GM23338 (cell line): ENCODE measurements at regions not wholly inside any gene's neighbourhood (a gene's known extent, or its start where the extent isn't known, plus 50 kb on each side); places are given as distances from the start of the nearest gene placed in this dataset.

Experiments
- ATAC-seq: fragments of 200-7000 bp; cut with Tn5 transposase; 3 replicates; pipeline ENCODE4 v1.9.1; 2020
- DNase-seq: peaks from one replicate; pipeline ENCODE4 v3.0.0-alpha.2; 2015; ENCODE audit warnings: low spot score
- H2AFZ ChIP-seq: fragments of 200-600 bp; sonication (generic); 2 replicates; pipeline ENCODE4 v1.8.0; 2016; ENCODE audit warnings: antibody characterized with exemption, mild to moderate bottlenecking, moderate library complexity
- H3F3A ChIP-seq: fragments of 200-600 bp; sonication (generic); replicated peaks from 2 replicates; pipeline ENCODE4 v1.8.0; 2017; ENCODE audit warnings: antibody characterized with exemption, mixed run types, low read depth
- H3K27ac ChIP-seq: fragments of 200-600 bp; sonication (generic); 2 replicates; pipeline ENCODE4 v1.6.1; 2016; ENCODE audit warnings: low read depth
- H3K27me3 ChIP-seq: fragments of 200-600 bp; sonication (generic); 2 replicates; pipeline ENCODE4 v1.8.0; 2016; ENCODE audit warnings: mild to moderate bottlenecking, mixed run types, moderate library complexity; ENCODE audit not compliant: insufficient read depth
- H3K36me3 ChIP-seq: fragments of 200-600 bp; sonication (generic); 2 replicates; pipeline ENCODE4 v1.8.0; 2016; ENCODE audit warnings: mild to moderate bottlenecking; ENCODE audit not compliant: insufficient read depth
- H3K4me1 ChIP-seq: fragments of 200-600 bp; sonication (generic); 2 replicates; pipeline ENCODE4 v1.8.0; 2016; ENCODE audit warnings: mild to moderate bottlenecking, moderate library complexity; ENCODE audit not compliant: insufficient read depth
- H3K4me2 ChIP-seq: fragments of 200-600 bp; sonication (generic); 2 replicates; pipeline ENCODE4 v1.7.1; 2017; ENCODE audit warnings: mixed run types
- H3K4me3 ChIP-seq: fragments of 200-600 bp; sonication (generic); 2 replicates; pipeline ENCODE4 v1.6.1; 2016; ENCODE audit warnings: mixed run types
- H3K79me2 ChIP-seq: fragments of 200-600 bp; sonication (generic); replicated peaks from 2 replicates; pipeline ENCODE4 v1.8.0; 2017; ENCODE audit warnings: mild to moderate bottlenecking; ENCODE audit not compliant: insufficient read depth
- H3K9me2 ChIP-seq: fragments of 200-600 bp; sonication (generic); 2 replicates; pipeline ENCODE4 v1.8.0; 2017; ENCODE audit not compliant: insufficient read depth
- H4K20me1 ChIP-seq: fragments of 200-600 bp; sonication (generic); replicated peaks from 2 replicates; pipeline ENCODE4 v1.8.0; 2017; ENCODE audit warnings: mild to moderate bottlenecking; ENCODE audit not compliant: insufficient read depth
- H3K27ac Mint-ChIP-seq: 2 replicates; pipeline ENCODE4 v1.8.0; 2020; ENCODE audit warnings: inconsistent platforms, mild to moderate bottlenecking, moderate library complexity, mixed read lengths
- H3K27me3 Mint-ChIP-seq: 3 replicates; pipeline ENCODE4 v1.8.0; 2022; ENCODE audit warnings: low read depth, mild to moderate bottlenecking, moderate library complexity, mixed read lengths, inconsistent platforms; ENCODE audit not compliant: insufficient read depth, poor library complexity
- H3K36me3 Mint-ChIP-seq: 3 replicates; pipeline ENCODE4 v1.8.0; 2021; ENCODE audit warnings: low read depth, mild to moderate bottlenecking, inconsistent platforms, moderate library complexity, mixed read lengths
- H3K4me1 Mint-ChIP-seq: 3 replicates; pipeline ENCODE4 v1.8.0; 2020; ENCODE audit warnings: mild to moderate bottlenecking, inconsistent platforms, mixed read lengths
- H3K4me3 Mint-ChIP-seq: 3 replicates; pipeline ENCODE4 v1.8.0; 2021; ENCODE audit warnings: moderate library complexity, mild to moderate bottlenecking, inconsistent platforms, mixed read lengths
- H3K9me3 Mint-ChIP-seq: 3 replicates; pipeline ENCODE4 v1.8.0; 2020; ENCODE audit warnings: moderate library complexity, mild to moderate bottlenecking, inconsistent platforms, mixed read lengths
- CREB1 ChIP-seq: fragments of 250-450 bp; sonication (Bioruptor Pico); IDR thresholded peaks from 2 replicates; pipeline ENCODE4 v1.5.0; 2020; ENCODE audit warnings: low read depth, mild to moderate bottlenecking, moderate library complexity
- EZH2phosphoT487 ChIP-seq: fragments of 200-600 bp; sonication (generic); IDR thresholded peaks from one replicate; pipeline ENCODE4 v1.8.1; 2018; ENCODE audit warnings: antibody characterized with exemption; ENCODE audit not compliant: unreplicated experiment
- JUNB ChIP-seq: IDR thresholded peaks from one replicate; pipeline ENCODE4 v1.6.1; 2016; ENCODE audit warnings: antibody characterized with exemption; ENCODE audit not compliant: unreplicated experiment
- NANOG ChIP-seq: IDR thresholded peaks from 2 replicates; pipeline ENCODE4 v1.6.1; 2016; ENCODE audit warnings: antibody characterized with exemption, borderline replicate concordance
- POLR2AphosphoS5 ChIP-seq: IDR thresholded peaks from 2 replicates; pipeline ENCODE4 v1.6.1; 2016; ENCODE audit warnings: antibody characterized with exemption, low read depth
- STAT1 ChIP-seq: IDR thresholded peaks from one replicate; pipeline ENCODE4 v1.6.1; 2016; ENCODE audit warnings: antibody characterized with exemption; ENCODE audit not compliant: unreplicated experiment
- ZNF114 ChIP-seq: fragments of 250-450 bp; sonication (Bioruptor Pico); IDR thresholded peaks from 2 replicates; pipeline ENCODE4 v1.5.0; 2020; ENCODE audit warnings: mild to moderate bottlenecking, moderate library complexity
- ZNF331 ChIP-seq: fragments of 250-450 bp; sonication (Bioruptor Pico); IDR thresholded peaks from 2 replicates; pipeline ENCODE4 v1.5.0; 2020; ENCODE audit warnings: low read depth, mild to moderate bottlenecking, moderate library complexity
- TF ChIP-seq, protein P1 (sequence below): IDR thresholded peaks from 2 replicates; pipeline ENCODE4 v1.6.1; 2016; ENCODE audit warnings: antibody characterized with exemption
- TF ChIP-seq, protein P2 (sequence below), 2 experiments: fragments of 200-600 bp in 1 of 2; sonication (generic) in 1 of 2; conservative IDR thresholded peaks; 2 replicates each; pipeline versions ENCODE4 v1.5.1 to v1.6.1; 2016 to 2017; ENCODE audit warnings: antibody characterized with exemption in 2 of 2, low read depth in 2 of 2, mild to moderate bottlenecking in 2 of 2, moderate library complexity in 1 of 2
- TF ChIP-seq, protein P3 (sequence below): fragments of 250-450 bp; sonication (Bioruptor Pico); IDR thresholded peaks from 2 replicates; pipeline ENCODE4 v1.5.0; 2020; ENCODE audit warnings: mild to moderate bottlenecking, moderate library complexity

DNA sequence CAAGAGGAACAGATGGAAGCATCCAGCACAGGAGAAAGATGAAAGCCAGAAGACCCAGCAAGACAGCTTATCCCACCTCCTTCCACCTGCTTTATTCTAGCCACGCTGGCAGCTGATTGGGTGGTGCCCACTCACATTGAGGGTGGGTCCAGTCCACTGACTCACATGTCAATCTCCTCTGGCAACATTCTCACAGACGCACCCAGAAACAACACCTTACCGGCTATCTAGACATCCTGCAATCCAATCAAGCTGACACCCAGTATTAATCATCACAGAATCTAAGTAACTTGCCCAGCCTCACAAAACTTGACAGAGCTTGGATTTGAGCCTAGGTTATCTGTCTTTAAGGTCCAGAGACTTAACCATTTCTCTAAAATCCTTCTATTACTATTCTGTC lies 208.9 kb downstream of the PAH start:
- Histone ChIP-seq H3K4me2 (no peak overlapping the region), H2AFZ (no peak overlapping the region), H3K79me2 (no peaks in the 10 kb centered on the region), H3K4me3 (no peak overlapping the region), H3K4me1 (0 out of 2 replicates have a peak, but pooled peaks cover 7% of the 10 kb centered on the region), H4K20me1 (no peaks in the 10 kb centered on the region), H3K9me2 (no peaks in the 10 kb centered on the region; the same call in 1 of the 2 replicates), H3K27me3 (no peaks in the 10 kb centered on the region), H3K36me3 (no peaks in the 10 kb centered on the region), H3K27ac (no peak overlapping the region), H3F3A (no peaks in the 10 kb centered on the region)
- Mint-ChIP-seq H3K27me3 (peaks cover 2% of the 10 kb centered on the region), H3K4me3 (no peak overlapping the region), H3K9me3 (no peaks in the 10 kb centered on the region), H3K27ac (no peak overlapping the region), H3K36me3 (no peaks in the 10 kb centered on the region), H3K4me1 (peaks cover 3% of the 10 kb centered on the region; the same call in 1 of the 3 replicates)
- TF ChIP-seq ZNF114 (CRISPR knock-in tag) (no peak), CREB1 (CRISPR knock-in tag) (no peak), STAT1 (no peak), ZNF331 (CRISPR knock-in tag) (no peak), NANOG (no peak), EZH2phosphoT487 (no peak), JUNB (no peak)
- TF ChIP-seq, protein P1, sequence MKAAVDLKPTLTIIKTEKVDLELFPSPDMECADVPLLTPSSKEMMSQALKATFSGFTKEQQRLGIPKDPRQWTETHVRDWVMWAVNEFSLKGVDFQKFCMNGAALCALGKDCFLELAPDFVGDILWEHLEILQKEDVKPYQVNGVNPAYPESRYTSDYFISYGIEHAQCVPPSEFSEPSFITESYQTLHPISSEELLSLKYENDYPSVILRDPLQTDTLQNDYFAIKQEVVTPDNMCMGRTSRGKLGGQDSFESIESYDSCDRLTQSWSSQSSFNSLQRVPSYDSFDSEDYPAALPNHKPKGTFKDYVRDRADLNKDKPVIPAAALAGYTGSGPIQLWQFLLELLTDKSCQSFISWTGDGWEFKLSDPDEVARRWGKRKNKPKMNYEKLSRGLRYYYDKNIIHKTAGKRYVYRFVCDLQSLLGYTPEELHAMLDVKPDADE, result no peak
- ATAC-seq, result no peak
- no peak for DNase-seq

GRCh38 chr12:102702447-102703114 lies 214.5 kb downstream of the PAH start:
- no peaks in the 10 kb centered on the region for H3K9me3 Mint-ChIP-seq
- peaks cover 3% of the 10 kb centered on the region; the same call in 1 of the 3 replicates for H3K4me1 Mint-ChIP-seq
- Histone ChIP-seq H3K9me2 (0 out of 2 replicates have a peak, but pooled peaks cover 3% of the 10 kb centered on the region), H2AFZ (no peak overlapping the region), H3K79me2 (no peaks in the 10 kb centered on the region), H3F3A (no peaks in the 10 kb centered on the region), H3K4me3 (no peak overlapping the region), H3K27me3 (no peaks in the 10 kb centered on the region), H3K4me1 (0 out of 2 replicates have a peak, but pooled peaks cover 7% of the 10 kb centered on the region), H3K36me3 (no peaks in the 10 kb centered on the region), H3K4me2 (no peak overlapping the region), H4K20me1 (no peaks in the 10 kb centered on the region), H3K27ac (no peak overlapping the region)
- no peaks in the 10 kb centered on the region for H3K36me3 Mint-ChIP-seq
- no peak overlapping the region for H3K27ac Mint-ChIP-seq
- DNase-seq (peak; percentile 66), ATAC-seq (peak; percentile 45; the same call in 1 of the 3 replicates)
- no peak overlapping the region for H3K4me3 Mint-ChIP-seq
- H3K27me3 Mint-ChIP-seq, result peaks cover 2% of the 10 kb centered on the region
- TF ChIP-seq ZNF331 (CRISPR knock-in tag), result no peak
- TF ChIP-seq CREB1 (CRISPR knock-in tag), result no peak
- TF ChIP-seq STAT1, result no peak
- TF ChIP-seq ZNF114 (CRISPR knock-in tag), result no peak
- TF ChIP-seq POLR2AphosphoS5, result no peak
- TF ChIP-seq, protein P2, sequence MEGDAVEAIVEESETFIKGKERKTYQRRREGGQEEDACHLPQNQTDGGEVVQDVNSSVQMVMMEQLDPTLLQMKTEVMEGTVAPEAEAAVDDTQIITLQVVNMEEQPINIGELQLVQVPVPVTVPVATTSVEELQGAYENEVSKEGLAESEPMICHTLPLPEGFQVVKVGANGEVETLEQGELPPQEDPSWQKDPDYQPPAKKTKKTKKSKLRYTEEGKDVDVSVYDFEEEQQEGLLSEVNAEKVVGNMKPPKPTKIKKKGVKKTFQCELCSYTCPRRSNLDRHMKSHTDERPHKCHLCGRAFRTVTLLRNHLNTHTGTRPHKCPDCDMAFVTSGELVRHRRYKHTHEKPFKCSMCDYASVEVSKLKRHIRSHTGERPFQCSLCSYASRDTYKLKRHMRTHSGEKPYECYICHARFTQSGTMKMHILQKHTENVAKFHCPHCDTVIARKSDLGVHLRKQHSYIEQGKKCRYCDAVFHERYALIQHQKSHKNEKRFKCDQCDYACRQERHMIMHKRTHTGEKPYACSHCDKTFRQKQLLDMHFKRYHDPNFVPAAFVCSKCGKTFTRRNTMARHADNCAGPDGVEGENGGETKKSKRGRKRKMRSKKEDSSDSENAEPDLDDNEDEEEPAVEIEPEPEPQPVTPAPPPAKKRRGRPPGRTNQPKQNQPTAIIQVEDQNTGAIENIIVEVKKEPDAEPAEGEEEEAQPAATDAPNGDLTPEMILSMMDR (conservative IDR thresholded peaks at IDR 0.05; ENCODE audit: low read depth in 2 of 2), result peak; percentile 66 to 77
- TF ChIP-seq NANOG, result no peak
- TF ChIP-seq, protein P3, sequence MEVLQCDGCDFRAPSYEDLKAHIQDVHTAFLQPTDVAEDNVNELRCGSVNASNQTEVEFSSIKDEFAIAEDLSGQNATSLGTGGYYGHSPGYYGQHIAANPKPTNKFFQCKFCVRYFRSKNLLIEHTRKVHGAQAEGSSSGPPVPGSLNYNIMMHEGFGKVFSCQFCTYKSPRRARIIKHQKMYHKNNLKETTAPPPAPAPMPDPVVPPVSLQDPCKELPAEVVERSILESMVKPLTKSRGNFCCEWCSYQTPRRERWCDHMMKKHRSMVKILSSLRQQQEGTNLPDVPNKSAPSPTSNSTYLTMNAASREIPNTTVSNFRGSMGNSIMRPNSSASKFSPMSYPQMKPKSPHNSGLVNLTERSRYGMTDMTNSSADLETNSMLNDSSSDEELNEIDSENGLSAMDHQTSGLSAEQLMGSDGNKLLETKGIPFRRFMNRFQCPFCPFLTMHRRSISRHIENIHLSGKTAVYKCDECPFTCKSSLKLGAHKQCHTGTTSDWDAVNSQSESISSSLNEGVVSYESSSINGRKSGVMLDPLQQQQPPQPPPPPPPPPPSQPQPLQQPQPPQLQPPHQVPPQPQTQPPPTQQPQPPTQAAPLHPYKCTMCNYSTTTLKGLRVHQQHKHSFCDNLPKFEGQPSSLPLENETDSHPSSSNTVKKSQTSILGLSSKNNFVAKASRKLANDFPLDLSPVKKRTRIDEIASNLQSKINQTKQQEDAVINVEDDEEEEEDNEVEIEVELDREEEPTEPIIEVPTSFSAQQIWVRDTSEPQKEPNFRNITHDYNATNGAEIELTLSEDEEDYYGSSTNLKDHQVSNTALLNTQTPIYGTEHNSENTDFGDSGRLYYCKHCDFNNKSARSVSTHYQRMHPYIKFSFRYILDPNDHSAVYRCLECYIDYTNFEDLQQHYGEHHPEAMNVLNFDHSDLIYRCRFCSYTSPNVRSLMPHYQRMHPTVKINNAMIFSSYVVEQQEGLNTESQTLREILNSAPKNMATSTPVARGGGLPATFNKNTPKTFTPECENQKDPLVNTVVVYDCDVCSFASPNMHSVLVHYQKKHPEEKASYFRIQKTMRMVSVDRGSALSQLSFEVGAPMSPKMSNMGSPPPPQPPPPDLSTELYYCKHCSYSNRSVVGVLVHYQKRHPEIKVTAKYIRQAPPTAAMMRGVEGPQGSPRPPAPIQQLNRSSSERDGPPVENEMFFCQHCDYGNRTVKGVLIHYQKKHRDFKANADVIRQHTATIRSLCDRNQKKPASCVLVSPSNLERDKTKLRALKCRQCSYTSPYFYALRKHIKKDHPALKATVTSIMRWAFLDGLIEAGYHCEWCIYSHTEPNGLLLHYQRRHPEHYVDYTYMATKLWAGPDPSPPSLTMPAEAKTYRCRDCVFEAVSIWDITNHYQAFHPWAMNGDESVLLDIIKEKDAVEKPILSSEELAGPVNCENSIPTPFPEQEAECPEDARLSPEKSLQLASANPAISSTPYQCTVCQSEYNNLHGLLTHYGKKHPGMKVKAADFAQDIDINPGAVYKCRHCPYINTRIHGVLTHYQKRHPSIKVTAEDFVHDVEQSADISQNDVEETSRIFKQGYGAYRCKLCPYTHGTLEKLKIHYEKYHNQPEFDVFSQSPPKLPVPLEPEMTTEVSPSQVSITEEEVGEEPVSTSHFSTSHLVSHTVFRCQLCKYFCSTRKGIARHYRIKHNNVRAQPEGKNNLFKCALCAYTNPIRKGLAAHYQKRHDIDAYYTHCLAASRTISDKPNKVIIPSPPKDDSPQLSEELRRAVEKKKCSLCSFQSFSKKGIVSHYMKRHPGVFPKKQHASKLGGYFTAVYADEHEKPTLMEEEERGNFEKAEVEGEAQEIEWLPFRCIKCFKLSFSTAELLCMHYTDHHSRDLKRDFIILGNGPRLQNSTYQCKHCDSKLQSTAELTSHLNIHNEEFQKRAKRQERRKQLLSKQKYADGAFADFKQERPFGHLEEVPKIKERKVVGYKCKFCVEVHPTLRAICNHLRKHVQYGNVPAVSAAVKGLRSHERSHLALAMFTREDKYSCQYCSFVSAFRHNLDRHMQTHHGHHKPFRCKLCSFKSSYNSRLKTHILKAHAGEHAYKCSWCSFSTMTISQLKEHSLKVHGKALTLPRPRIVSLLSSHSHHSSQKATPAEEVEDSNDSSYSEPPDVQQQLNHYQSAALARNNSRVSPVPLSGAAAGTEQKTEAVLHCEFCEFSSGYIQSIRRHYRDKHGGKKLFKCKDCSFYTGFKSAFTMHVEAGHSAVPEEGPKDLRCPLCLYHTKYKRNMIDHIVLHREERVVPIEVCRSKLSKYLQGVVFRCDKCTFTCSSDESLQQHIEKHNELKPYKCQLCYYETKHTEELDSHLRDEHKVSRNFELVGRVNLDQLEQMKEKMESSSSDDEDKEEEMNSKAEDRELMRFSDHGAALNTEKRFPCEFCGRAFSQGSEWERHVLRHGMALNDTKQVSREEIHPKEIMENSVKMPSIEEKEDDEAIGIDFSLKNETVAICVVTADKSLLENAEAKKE (CRISPR knock-in tag), result no peak
